IMR-90 (cell line): ENCODE measurements at regions not wholly inside any gene's neighbourhood (a gene's known extent, or its start where the extent isn't known, plus 50 kb on each side); places are given as distances from the start of the nearest gene placed in this dataset.
A peak's percentile ranks its signal among the peaks of the same experiment; 100 is the strongest.

ENCODE experiments used
- FOS ChIP-seq: fragments of 150-350 bp; IDR thresholded peaks from 2 replicates; pipeline ENCODE4 v1.6.1; 2016; ENCODE audit warnings: low read depth, low read length
- MAFK ChIP-seq: IDR thresholded peaks from 2 replicates; pipeline ENCODE4 v1.6.1; 2012; ENCODE audit warnings: low read depth, low read length, improper control_type of control experiment
- NFE2L2 ChIP-seq: fragments of 150-350 bp; IDR thresholded peaks from 2 replicates; pipeline ENCODE4 v1.6.1; 2016; ENCODE audit warnings: low read depth, mild to moderate bottlenecking, low read length
- POLR2A ChIP-seq: IDR thresholded peaks from 2 replicates; pipeline ENCODE4 v1.6.1; 2012; ENCODE audit warnings: mild to moderate bottlenecking, low read depth, low read length
- RAD21 ChIP-seq: IDR thresholded peaks from 2 replicates; pipeline ENCODE4 v1.6.1; 2012; ENCODE audit warnings: low read length, improper control_type of control experiment
- RCOR1 ChIP-seq: IDR thresholded peaks from 2 replicates; pipeline ENCODE4 v1.6.1; 2012; ENCODE audit warnings: mild to moderate bottlenecking, low read length, improper control_type of control experiment; ENCODE audit not compliant: insufficient replicate concordance
- RFX5 ChIP-seq: IDR thresholded peaks from 2 replicates; pipeline ENCODE4 v1.8.0; 2012; ENCODE audit warnings: low read depth, mild to moderate bottlenecking, low read length, moderate library complexity
- SMC3 ChIP-seq: fragments of 150-350 bp; IDR thresholded peaks from 2 replicates; pipeline ENCODE4 v1.6.1; 2016; ENCODE audit warnings: low read depth, mild to moderate bottlenecking, antibody characterized with exemption, low read length, moderate library complexity
- TF ChIP-seq, protein P1 (sequence below): conservative IDR thresholded peaks from 2 replicates; pipeline ENCODE4 v1.5.1; 2012; ENCODE audit warnings: mild to moderate bottlenecking, low read depth, low read length, improper control_type of control experiment

DNA sequence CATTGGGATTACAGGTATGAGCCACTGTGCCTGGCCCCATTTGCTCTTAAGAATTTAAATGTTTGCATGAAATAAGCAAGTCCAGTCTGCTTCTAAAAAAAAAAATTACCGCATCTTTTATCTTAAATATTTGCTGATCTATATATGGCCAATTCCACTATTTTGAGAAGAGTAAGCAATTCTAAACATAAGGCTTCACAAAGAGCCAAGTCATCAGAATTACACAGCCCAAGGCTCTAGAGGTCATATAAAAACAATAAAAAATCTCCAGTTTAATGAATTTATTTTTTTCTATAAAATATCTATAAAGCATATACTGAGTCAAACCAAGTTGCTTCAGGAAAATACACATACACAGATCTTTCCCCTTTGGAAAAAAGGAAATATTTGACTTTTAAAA is 79.0 kb upstream of the CPNE8 start:
- TF ChIP-seq FOS: no peak
- TF ChIP-seq POLR2A: no peak
- TF ChIP-seq, protein P1, sequence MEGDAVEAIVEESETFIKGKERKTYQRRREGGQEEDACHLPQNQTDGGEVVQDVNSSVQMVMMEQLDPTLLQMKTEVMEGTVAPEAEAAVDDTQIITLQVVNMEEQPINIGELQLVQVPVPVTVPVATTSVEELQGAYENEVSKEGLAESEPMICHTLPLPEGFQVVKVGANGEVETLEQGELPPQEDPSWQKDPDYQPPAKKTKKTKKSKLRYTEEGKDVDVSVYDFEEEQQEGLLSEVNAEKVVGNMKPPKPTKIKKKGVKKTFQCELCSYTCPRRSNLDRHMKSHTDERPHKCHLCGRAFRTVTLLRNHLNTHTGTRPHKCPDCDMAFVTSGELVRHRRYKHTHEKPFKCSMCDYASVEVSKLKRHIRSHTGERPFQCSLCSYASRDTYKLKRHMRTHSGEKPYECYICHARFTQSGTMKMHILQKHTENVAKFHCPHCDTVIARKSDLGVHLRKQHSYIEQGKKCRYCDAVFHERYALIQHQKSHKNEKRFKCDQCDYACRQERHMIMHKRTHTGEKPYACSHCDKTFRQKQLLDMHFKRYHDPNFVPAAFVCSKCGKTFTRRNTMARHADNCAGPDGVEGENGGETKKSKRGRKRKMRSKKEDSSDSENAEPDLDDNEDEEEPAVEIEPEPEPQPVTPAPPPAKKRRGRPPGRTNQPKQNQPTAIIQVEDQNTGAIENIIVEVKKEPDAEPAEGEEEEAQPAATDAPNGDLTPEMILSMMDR: no peak
- no peak for TF ChIP-seq SMC3
- no peak for TF ChIP-seq RFX5
- TF ChIP-seq NFE2L2: no peak
- peak; percentile 63 for TF ChIP-seq MAFK
- no peak for TF ChIP-seq RAD21
- no peak for TF ChIP-seq RCOR1
